Esophagus muscularis mucosa (tissue), 4 donors: ENCODE measurements at regions not wholly inside any gene's neighbourhood (a gene's known extent, or its start where the extent isn't known, plus 50 kb on each side); places are given as distances from the start of the nearest gene placed in this dataset.

Experiments used
- CTCF ChIP-seq, 3 experiments: fragments of 200-600 bp in 2 of 3; fragments of 450-650 bp in 1 of 3; sonication (generic) in 2 of 3; IDR thresholded peaks; one replicate each; pipeline ENCODE4 v1.5.1; 2017 to 2019; ENCODE audit warnings: antibody characterized with exemption in 3 of 3, mild to moderate bottlenecking in 2 of 3, moderate library complexity in 1 of 3
- EP300 ChIP-seq: sonication (generic); formaldehyde crosslinking; IDR thresholded peaks from one replicate; pipeline ENCODE4 v1.6.1; 2017; ENCODE audit warnings: antibody characterized with exemption
- POLR2A ChIP-seq: fragments of 450-650 bp; IDR thresholded peaks from one replicate; pipeline ENCODE4 v1.6.1; 2017; ENCODE audit warnings: antibody characterized with exemption, moderate library complexity, mild to moderate bottlenecking, low read depth
- POLR2AphosphoS5 ChIP-seq, 2 donors: sonication (generic); formaldehyde crosslinking; IDR thresholded peaks; one replicate each; pipeline ENCODE4 v1.6.1; 2017; ENCODE audit warnings: antibody characterized with exemption in 2 of 2

- no peak for TF ChIP-seq POLR2A
- no peak for TF ChIP-seq CTCF (IDR thresholded peaks at IDR 0.05)
- TF ChIP-seq EP300, result no peak
- TF ChIP-seq POLR2AphosphoS5 (IDR thresholded peaks at IDR 0.05), result no peak
Observed at GRCh38 chr17:73754886-73755400, 110.7 kb upstream of the SDK2 start.
